ENCODE measurements at regions not wholly inside any gene's neighbourhood (a gene's known extent, or its start where the extent isn't known, plus 50 kb on each side); places are given as distances from the start of the nearest gene placed in this dataset.

DNA sequence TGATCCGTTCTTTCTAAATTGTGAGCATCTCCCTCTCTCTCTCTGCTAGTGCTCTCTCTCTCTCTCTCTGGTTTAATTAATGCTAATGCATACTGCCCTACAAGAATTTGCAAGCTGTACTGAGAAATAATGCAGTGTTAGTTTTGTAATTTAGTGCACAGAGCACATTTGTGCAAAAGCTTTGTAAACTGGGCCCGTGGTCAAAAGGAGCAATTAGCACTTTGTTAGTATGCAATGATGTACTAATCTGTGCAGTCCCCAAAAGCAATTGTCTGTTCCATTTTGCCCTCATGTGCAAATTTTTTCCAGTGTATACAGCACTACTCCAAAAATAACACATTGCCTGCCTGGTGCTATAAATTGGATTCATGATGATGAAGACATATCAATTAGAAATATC, 184.6 kb upstream of the CMC1 start:
- TF ChIP-seq, protein P1, sequence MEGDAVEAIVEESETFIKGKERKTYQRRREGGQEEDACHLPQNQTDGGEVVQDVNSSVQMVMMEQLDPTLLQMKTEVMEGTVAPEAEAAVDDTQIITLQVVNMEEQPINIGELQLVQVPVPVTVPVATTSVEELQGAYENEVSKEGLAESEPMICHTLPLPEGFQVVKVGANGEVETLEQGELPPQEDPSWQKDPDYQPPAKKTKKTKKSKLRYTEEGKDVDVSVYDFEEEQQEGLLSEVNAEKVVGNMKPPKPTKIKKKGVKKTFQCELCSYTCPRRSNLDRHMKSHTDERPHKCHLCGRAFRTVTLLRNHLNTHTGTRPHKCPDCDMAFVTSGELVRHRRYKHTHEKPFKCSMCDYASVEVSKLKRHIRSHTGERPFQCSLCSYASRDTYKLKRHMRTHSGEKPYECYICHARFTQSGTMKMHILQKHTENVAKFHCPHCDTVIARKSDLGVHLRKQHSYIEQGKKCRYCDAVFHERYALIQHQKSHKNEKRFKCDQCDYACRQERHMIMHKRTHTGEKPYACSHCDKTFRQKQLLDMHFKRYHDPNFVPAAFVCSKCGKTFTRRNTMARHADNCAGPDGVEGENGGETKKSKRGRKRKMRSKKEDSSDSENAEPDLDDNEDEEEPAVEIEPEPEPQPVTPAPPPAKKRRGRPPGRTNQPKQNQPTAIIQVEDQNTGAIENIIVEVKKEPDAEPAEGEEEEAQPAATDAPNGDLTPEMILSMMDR (IDR thresholded peaks at IDR 0.05), result no peak
- TF ChIP-seq POLR2A (IDR thresholded peaks at IDR 0.05), result no peak
